ENCODE measurements at regions not wholly inside any gene's neighbourhood (a gene's known extent, or its start where the extent isn't known, plus 50 kb on each side); places are given as distances from the start of the nearest gene placed in this dataset.

DNA sequence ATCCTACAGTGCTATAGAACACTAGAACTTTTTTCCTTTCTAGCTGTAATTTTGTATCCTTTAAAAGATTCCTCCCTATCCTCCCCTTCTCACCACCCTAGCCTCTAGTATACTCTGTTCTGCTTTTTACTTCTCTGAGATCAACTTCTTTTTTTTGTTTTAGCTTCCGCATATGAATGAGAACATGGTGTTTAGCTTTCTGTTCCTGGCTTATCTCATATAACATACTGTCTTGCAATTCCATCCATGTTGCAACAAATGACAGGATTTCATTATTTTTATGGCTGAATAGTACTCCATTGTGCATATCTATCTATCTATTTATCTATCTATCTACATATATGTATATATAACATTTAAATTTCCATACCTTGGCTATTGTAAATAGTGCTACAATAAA is 126.0 kb upstream of the MAN2A1 start:
- H3K27me3 Mint-ChIP-seq (ENCODE audit: unreplicated experiment), result peaks cover 2% of the 10 kb centered on the region
- no peak overlapping the region for H3K27ac Mint-ChIP-seq (ENCODE audit: unreplicated experiment)
- no peaks in the 10 kb centered on the region for H3K9me3 Mint-ChIP-seq (ENCODE audit: unreplicated experiment)
- DNase-seq (ENCODE audit: low spot score), result no peak
- H3K36me3 Mint-ChIP-seq (ENCODE audit: low read depth, unreplicated experiment), result no peaks in the 10 kb centered on the region
- TF ChIP-seq, protein P1, sequence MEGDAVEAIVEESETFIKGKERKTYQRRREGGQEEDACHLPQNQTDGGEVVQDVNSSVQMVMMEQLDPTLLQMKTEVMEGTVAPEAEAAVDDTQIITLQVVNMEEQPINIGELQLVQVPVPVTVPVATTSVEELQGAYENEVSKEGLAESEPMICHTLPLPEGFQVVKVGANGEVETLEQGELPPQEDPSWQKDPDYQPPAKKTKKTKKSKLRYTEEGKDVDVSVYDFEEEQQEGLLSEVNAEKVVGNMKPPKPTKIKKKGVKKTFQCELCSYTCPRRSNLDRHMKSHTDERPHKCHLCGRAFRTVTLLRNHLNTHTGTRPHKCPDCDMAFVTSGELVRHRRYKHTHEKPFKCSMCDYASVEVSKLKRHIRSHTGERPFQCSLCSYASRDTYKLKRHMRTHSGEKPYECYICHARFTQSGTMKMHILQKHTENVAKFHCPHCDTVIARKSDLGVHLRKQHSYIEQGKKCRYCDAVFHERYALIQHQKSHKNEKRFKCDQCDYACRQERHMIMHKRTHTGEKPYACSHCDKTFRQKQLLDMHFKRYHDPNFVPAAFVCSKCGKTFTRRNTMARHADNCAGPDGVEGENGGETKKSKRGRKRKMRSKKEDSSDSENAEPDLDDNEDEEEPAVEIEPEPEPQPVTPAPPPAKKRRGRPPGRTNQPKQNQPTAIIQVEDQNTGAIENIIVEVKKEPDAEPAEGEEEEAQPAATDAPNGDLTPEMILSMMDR (IDR thresholded peaks at IDR 0.05; ENCODE audit: unreplicated experiment), result no peak
- H3K4me3 Mint-ChIP-seq (ENCODE audit: unreplicated experiment), result no peak overlapping the region
- no peaks in the 10 kb centered on the region for H3K4me1 Mint-ChIP-seq (ENCODE audit: unreplicated experiment)

DNA sequence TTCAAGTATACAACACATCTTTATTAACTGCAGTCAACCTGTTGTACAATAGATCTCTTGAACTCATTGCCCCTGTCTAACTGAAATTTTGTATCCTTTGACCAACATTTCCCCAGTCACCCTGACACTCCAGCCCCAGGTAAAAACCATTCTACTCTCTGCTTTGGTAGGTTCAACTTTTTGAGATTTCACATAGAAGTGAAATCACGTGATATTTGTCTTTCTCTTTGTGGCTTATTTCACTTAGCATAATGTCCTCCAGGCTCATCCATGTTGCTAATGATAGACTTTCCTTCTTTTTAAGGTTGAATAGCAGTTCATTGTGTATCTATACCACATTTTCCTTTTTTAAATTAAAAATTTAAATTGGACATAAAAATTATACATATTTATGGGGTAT is 126.5 kb upstream of the MAN2A1 start:
- DNase-seq (ENCODE audit: low spot score), result no peak
- no peaks in the 10 kb centered on the region for H3K4me1 Mint-ChIP-seq (ENCODE audit: unreplicated experiment)
- no peak overlapping the region for H3K4me3 Mint-ChIP-seq (ENCODE audit: unreplicated experiment)
- peaks cover 2% of the 10 kb centered on the region for H3K27me3 Mint-ChIP-seq (ENCODE audit: unreplicated experiment)
- H3K27ac Mint-ChIP-seq (ENCODE audit: unreplicated experiment), result no peak overlapping the region
- H3K9me3 Mint-ChIP-seq (ENCODE audit: unreplicated experiment), result no peaks in the 10 kb centered on the region
- TF ChIP-seq, protein P1 (IDR thresholded peaks at IDR 0.05; ENCODE audit: unreplicated experiment), result no peak
- H3K36me3 Mint-ChIP-seq (ENCODE audit: low read depth, unreplicated experiment), result no peaks in the 10 kb centered on the region

DNA sequence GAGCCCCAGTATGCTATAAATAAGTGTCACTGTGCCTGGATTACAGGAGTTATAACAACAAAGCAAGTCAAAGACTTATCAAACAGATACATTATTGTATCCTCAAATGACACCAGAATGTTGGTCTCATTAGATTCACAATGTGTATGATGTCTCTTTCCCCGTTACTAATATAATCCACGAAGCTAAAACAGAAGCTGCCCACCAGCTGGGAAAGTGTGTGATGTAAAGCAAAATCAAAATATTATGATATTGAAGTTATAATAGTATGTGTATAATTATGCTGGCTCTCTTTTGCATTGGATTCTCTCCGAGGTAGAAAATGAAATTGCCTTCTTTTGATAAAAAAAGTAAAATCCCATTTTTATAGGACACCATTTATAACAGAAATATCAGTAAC is 127.3 kb upstream of the MAN2A1 start:
- no peaks in the 10 kb centered on the region for H3K4me1 Mint-ChIP-seq (ENCODE audit: unreplicated experiment)
- H3K27ac Mint-ChIP-seq (ENCODE audit: unreplicated experiment), result no peak overlapping the region
- H3K4me3 Mint-ChIP-seq (ENCODE audit: unreplicated experiment), result no peak overlapping the region
- no peaks in the 10 kb centered on the region for H3K36me3 Mint-ChIP-seq (ENCODE audit: low read depth, unreplicated experiment)
- DNase-seq (ENCODE audit: low spot score), result no peak
- no peaks in the 10 kb centered on the region for H3K9me3 Mint-ChIP-seq (ENCODE audit: unreplicated experiment)
- peaks cover 2% of the 10 kb centered on the region for H3K27me3 Mint-ChIP-seq (ENCODE audit: unreplicated experiment)
- TF ChIP-seq, protein P1 (IDR thresholded peaks at IDR 0.05; ENCODE audit: unreplicated experiment), result no peak

DNA sequence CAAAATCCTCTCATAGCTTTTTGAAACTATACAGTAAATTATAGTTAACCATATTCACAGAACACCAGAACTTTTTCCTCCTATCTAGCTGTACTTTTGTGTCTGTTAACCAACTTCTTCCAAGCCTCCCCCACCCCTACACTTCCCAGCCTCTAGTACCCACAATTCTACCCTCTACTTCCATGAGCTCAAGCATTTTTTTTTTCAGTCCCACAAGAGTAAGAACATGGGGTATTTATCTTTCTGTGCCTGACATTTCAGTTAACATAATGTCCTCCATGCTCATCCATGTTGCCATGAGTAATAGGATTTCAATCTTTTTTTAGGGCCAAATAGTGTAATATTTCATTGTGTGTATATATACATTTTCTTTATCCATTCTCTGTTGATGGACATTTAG is 128.3 kb upstream of the MAN2A1 start:
- H3K4me3 Mint-ChIP-seq (ENCODE audit: unreplicated experiment), result no peak overlapping the region
- no peak overlapping the region for H3K27ac Mint-ChIP-seq (ENCODE audit: unreplicated experiment)
- H3K27me3 Mint-ChIP-seq (ENCODE audit: unreplicated experiment), result peaks cover 2% of the 10 kb centered on the region
- no peaks in the 10 kb centered on the region for H3K36me3 Mint-ChIP-seq (ENCODE audit: low read depth, unreplicated experiment)
- H3K4me1 Mint-ChIP-seq (ENCODE audit: unreplicated experiment), result no peaks in the 10 kb centered on the region
- TF ChIP-seq, protein P1 (IDR thresholded peaks at IDR 0.05; ENCODE audit: unreplicated experiment), result no peak
- no peak for DNase-seq (ENCODE audit: low spot score)
- no peaks in the 10 kb centered on the region for H3K9me3 Mint-ChIP-seq (ENCODE audit: unreplicated experiment)

DNA sequence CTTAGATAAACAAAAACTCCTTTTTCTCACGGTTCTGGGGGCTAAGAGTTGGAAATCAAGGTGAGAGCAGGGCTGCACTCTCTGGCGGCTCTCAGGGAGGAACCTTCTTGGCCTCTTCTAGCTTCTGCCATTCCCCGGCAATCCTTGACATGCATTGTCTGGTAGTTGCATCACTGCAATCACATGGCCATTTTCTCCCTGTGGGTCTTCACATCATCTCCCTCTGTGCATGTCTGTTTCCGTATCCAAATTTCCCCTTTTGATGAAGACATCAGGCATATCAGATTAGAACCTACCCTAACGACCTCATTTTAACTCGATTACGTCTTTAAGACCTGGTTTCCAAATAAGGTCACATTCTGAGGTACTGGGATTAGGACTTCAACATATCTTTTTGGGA is 129.2 kb upstream of the MAN2A1 start:
- DNase-seq (ENCODE audit: low spot score), result no peak
- H3K27ac Mint-ChIP-seq (ENCODE audit: unreplicated experiment), result no peak overlapping the region
- no peaks in the 10 kb centered on the region for H3K36me3 Mint-ChIP-seq (ENCODE audit: low read depth, unreplicated experiment)

More for the DNA sequence above, 129.2 kb upstream of the MAN2A1 start:
- H3K4me3 Mint-ChIP-seq (ENCODE audit: unreplicated experiment), result no peak overlapping the region
- no peaks in the 10 kb centered on the region for H3K4me1 Mint-ChIP-seq (ENCODE audit: unreplicated experiment)
- TF ChIP-seq, protein P1 (IDR thresholded peaks at IDR 0.05; ENCODE audit: unreplicated experiment), result no peak
- no peaks in the 10 kb centered on the region for H3K9me3 Mint-ChIP-seq (ENCODE audit: unreplicated experiment)
- peaks cover 2% of the 10 kb centered on the region for H3K27me3 Mint-ChIP-seq (ENCODE audit: unreplicated experiment)

Data from endothelial cell (in vitro differentiated cells).